ENCODE measurements at regions not wholly inside any gene's neighbourhood (a gene's known extent, or its start where the extent isn't known, plus 50 kb on each side); places are given as distances from the start of the nearest gene placed in this dataset.

GRCh38 chr19:28610731-28611130, 602.2 kb downstream of the UQCRFS1 start:
- H3K4me3 ChIP-seq (replicated peaks; ENCODE audit: low read depth, low read length): no peak overlapping the region
- no peak for DNase-seq (ENCODE audit: extremely low read depth, low read depth)
- TF ChIP-seq CTCF (IDR thresholded peaks at IDR 0.05; ENCODE audit: low read depth, low read length, missing control alignments): no peak

- no peak overlapping the region for H3K4me3 ChIP-seq (replicated peaks; ENCODE audit: low read depth, low read length)
- DNase-seq (ENCODE audit: extremely low read depth, low read depth): no peak
- TF ChIP-seq CTCF (IDR thresholded peaks at IDR 0.05; ENCODE audit: low read depth, low read length, missing control alignments): no peak
Observed at GRCh38 chr19:28609944-28610343, 603.0 kb downstream of the UQCRFS1 start.

GRCh38 chr19:28609091-28609755, 603.7 kb downstream of the UQCRFS1 start:
- H3K4me3 ChIP-seq (replicated peaks; ENCODE audit: low read depth, low read length): no peak overlapping the region
- DNase-seq (ENCODE audit: extremely low read depth, low read depth): no peak
- TF ChIP-seq CTCF (IDR thresholded peaks at IDR 0.05; ENCODE audit: low read depth, low read length, missing control alignments): no peak

GRCh38 chr19:28608292-28608691, 604.7 kb downstream of the UQCRFS1 start:
- H3K4me3 ChIP-seq (replicated peaks; ENCODE audit: low read depth, low read length): no peak overlapping the region
- no peak for TF ChIP-seq CTCF (IDR thresholded peaks at IDR 0.05; ENCODE audit: low read depth, low read length, missing control alignments)
- no peak for DNase-seq (ENCODE audit: extremely low read depth, low read depth)

- H3K4me3 ChIP-seq (replicated peaks; ENCODE audit: low read depth, low read length): no peak overlapping the region
- DNase-seq (ENCODE audit: extremely low read depth, low read depth): no peak
- no peak for TF ChIP-seq CTCF (IDR thresholded peaks at IDR 0.05; ENCODE audit: low read depth, low read length, missing control alignments)
Observed at GRCh38 chr19:28607066-28607583, 605.8 kb downstream of the UQCRFS1 start.

- no peak overlapping the region for H3K4me3 ChIP-seq (replicated peaks; ENCODE audit: low read depth, low read length)
- TF ChIP-seq CTCF (IDR thresholded peaks at IDR 0.05; ENCODE audit: low read depth, low read length, missing control alignments): no peak
- no peak for DNase-seq (ENCODE audit: extremely low read depth, low read depth)
Observed at GRCh38 chr19:28606269-28607032, 606.5 kb downstream of the UQCRFS1 start.
